HG02885 (cell line): ENCODE measurements at regions not wholly inside any gene's neighbourhood (a gene's known extent, or its start where the extent isn't known, plus 50 kb on each side); places are given as distances from the start of the nearest gene placed in this dataset.
A peak's percentile ranks its signal among the peaks of the same experiment; 100 is the strongest.
"Not testable (repeated sequence)": the region's sequence is repeated elsewhere in the genome, so short reads cannot be mapped to it uniquely, and the experiment has no call there.

ENCODE experiments used
- ATAC-seq: cut with Tn5 transposase; IDR thresholded peaks from one replicate; pipeline ENCODE4 v1.9.1; 2021; ENCODE audit warnings: mild to moderate bottlenecking; ENCODE audit not compliant: unreplicated experiment, poor library complexity

DNA sequence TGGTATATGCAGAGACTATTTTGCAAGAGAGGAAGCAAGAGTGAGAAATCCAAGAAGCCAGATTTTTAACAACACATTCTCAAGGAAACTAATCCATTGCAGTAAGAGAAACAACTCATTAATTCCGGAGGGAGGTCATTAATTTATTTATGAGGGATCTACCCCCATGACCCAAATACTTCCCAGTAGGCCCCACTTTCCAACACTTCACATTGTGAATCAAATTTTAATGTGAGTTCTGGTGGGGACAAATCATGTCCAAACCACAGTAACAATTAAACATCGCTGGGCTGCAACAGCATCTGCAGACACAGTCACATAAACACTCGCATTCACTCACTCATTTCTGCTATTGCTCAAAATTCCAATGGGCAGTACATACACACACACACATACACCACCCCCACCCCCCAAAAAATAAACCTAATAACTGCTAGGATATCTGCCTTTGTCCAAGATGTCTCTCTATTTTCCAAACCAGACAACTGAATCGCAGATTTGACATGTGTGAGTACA lies 1483.7 kb downstream of the PCDH9 start:
- ATAC-seq, result no peak

DNA sequence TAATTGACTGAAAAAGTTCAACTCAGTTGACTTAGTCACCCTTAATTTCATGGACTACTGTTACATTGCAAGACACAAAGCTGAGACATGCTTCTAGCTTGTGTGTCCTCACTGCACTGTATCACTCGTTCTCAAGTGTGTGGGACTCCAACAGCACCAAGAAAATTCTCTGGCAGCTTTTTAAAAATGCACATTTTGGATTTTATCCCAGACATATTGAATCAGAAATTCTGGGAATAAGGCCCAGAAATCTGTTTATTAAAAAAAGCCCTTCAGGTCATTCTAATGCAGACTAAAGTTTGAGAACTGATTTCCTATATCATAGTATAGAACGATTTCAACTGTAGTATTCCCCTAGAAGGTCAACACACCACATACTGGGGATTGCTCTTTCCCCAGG lies 1485.3 kb downstream of the PCDH9 start:
- ATAC-seq, result no peak

DNA sequence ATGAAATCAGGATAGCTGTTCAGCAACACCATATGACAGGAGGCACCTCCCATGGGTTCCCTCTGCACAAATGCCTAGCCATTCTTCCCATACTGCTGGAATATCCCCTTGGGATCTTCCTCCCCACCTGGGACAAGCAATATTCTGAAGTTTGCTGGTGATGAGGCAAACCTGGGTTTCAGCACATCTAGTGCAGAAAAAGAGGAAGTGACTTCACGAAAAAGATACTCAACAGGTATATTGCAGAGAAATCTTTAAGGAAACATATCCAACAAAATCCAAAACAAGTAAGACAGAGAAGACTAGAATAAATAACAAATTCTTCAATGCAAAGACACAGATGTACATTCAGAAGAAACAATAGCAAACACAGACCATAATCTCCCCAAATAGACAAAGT lies 1497.0 kb downstream of the PCDH9 start:
- no peak for ATAC-seq

DNA sequence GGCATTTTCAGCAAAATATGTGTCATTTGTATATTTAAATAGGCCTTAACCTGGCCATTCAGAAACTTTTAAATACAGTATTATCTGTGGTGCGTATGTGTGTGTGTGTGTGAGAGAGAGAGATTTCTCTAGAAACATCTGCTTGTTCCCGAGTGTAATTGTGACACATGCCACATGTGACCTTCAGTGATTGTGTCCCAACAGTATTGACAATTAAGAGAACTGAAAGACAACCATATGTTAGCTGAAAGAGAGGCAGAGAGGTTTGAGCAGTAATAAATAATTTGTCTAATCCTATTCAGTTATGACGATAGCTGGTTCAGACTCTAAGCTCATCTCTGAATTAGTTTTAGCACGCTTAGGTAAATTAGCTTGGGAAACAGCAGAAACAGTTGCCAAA lies 1503.1 kb downstream of the PCDH9 start:
- ATAC-seq, result no peak

DNA sequence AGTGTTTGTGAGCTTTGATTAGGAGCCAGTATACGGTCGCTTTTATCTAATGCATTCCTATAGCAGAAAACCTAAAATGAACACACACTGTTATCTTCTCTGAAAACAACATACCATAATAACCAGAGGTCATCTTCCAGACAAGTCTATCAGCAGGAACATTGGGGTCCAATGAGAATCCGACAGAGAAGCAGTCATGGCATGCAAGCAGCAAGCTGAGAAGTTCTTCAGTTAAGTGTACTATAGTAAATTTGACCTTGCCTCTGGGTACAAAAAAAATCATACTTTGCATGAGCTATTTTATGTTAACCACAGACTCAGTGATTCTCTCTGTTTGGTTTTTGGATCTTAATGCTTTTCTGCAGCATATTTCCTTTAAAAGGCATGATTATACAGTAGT lies 1505.1 kb downstream of the PCDH9 start:
- no peak for ATAC-seq

DNA sequence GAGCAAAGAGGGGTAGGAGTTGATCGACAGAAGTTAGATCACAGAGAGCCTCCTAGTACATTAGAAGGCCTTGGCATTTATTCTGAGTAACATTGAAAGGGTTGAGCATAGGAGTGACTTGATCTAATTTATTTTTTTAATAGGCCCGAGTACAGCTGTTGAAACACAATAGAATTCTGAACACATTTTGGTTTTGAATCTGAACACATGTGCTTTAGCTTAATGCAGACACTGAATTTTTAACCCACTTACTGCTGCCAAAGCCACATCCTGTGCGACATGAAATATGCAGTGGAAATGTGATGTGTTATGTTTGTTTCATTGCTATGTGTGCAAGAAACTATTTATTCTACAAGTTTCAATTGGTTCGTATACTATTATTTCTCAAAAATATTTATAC lies 1505.9 kb downstream of the PCDH9 start:
- no peak for ATAC-seq

DNA sequence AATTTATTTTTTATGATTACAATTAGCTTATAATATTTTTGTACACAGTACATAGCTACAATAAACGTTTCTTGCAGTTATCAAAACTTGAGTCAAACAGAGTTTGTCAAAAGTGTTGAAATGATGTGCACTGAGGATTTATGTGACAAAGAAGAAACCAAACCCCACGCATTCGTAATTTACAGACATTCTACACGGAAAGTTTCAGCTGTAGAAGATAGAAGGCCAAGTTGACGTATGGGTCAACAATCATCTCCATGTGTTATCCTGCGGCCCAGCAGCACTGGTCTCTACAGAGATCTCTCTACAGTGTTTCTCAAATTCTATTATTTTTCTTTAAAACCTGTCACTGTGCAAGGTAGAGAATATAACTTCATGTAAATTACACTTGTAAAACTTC lies 1507.6 kb downstream of the PCDH9 start:
- no peak for ATAC-seq

DNA sequence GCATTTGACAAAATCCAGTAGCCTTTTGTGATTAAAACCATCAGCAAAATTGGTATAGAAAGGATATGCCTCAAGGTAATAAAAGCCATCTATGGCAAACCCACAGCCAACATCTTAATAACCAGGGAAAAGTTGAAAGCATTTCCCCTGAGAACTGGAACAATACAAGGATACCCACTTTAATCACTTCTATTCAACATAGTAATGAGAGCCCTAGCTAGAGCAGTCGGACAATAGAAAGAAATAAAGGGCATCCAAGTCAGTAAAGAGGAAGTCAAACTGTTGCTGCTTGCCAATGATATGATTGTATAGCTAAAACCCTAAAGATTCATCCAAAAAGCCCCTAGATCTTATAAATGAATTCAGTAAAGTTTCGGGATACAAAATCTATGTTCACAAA lies 1510.3 kb downstream of the PCDH9 start:
- ATAC-seq, result no peak

DNA sequence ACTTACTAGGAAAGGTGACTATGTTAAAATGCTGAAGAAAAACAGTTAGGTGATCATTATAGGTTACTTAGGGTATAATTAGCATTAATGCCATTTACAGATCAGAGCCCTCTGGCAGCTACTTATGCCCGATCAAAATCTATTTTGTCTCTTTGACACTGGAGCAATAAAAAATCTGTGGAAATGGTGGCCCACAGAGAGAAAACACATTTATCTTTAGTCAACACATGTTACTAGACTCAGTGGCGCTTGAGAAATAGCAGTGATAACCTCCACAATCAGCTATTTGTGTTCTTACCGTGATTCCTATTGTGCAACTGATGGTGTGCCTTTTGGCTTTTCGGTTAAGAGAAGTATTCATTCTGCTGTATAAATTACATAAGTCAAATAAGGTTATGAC lies 1519.6 kb downstream of the PCDH9 start:
- ATAC-seq, result no peak

DNA sequence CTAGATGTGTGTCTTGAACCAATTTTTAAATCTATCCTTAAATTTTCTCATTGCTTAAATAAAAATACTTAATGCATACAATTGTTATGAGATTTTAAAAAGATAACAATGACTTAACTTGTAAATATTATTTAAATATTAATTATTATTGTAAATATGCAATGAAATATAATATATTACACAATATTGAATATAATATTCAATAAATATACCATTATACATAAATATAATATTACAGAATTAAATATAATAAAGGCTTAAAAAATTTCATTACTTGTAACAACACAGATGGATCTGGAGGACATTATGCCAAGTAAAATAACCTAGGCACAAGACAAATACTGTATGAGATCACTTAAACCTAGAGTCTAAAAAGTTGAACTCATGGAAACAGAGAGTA lies 1532.3 kb downstream of the PCDH9 start:
- ATAC-seq, result no peak

DNA sequence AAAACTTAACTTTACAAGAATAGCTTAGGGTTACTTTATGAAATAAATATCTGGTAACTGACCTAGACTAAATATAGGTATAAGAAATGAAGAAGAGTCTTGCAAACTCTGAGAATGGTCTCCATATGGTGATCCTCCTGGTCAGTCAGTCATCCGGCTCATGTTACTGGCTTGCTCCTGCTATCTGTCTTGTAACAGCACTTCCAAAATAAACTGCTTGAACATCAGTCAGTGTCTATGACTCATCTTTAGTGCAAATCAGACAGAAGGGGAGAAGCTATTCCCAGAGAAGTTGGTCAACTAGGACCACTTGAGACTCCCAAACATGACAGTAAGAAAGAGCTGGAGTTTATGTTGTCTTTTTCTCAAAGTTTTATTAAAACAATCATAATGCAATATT lies 1550.9 kb downstream of the PCDH9 start:
- no peak for ATAC-seq

DNA sequence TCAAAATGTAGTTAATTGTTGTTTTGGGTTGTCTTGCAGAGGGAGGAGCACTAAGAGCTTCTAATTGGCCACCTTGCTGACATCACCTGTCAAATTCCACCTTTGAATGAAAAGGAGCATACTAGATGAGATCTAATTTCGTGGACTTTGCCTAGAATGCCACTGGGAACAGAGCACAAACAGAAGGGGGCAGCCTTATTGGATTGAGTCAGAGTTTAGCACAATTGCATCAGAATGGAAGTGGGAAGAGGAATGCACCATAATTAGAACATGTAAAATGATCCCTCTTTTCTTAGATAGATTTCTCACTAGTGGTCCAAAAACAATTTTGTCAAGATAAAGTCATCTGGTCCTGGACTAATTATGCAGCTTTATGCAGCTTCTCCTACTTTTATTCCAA lies 1552.2 kb downstream of the PCDH9 start:
- ATAC-seq, result no peak

DNA sequence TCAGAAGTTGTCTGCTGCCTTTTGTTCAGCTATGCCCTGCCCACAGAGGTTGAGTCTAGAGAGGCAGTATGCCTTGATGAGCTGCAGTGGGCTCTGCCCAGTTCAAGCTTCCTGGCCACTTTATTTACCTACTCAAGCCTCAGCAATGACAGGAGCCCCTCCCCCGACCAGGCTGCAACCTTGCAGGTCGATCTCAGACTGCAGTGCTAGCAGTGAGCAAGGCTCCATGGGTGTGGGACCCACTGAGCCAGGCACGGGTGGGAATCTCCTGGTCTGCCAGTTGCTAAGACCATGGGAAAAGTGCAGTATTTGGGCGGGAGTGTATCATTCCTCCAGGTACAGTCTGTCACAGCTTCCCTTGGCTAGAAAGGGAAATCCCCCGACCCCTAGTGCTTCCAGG lies 1554.8 kb downstream of the PCDH9 start:
- ATAC-seq, result not testable (repeated sequence)

DNA sequence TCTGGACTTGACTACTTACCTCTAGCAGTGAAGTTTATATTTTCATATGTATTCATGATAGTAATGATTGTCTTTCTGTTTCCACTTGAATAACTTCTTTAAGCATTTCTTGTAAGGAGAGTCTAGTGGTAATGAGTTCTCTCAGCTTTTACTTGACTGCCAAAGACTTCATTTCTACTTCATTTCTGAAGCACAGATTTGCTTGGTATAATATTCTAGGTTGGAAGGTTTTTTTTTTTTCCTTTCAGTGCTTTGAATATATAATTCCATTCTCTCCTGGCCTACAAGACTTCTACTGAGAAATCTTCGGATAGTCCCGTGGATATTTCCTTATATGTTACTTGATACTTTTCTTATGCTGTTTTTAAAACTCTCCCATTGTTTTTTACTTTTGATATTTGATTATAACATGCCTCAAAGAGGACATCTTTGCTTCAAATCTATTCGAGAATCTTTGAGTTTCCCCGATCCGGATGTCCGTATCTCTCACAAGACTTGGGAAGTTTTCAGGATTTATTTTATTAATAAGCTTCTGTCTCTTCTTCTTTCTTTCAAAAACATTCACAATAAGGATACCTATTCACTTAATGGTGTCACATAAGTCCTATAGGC lies 1560.0 kb downstream of the PCDH9 start:
- no peak for ATAC-seq

DNA sequence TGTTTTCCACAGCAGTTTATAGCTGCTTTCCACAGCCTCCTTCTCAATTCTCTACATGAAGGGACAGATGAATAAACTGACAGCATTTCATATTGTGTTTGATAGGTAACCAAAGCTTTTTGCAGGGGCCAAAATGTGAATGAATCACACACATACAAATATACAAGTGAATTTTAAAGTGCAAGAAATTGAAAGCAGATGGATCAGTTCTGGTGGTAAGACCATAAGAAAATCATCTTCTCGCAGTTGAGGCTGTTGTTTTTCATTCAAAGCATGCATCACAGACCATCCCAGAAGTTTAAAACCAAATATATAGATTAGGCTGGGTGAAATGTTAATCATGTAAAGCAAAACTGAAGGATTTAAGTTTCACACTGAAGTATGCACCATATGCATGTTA lies 1569.4 kb downstream of the PCDH9 start:
- ATAC-seq, result no peak

DNA sequence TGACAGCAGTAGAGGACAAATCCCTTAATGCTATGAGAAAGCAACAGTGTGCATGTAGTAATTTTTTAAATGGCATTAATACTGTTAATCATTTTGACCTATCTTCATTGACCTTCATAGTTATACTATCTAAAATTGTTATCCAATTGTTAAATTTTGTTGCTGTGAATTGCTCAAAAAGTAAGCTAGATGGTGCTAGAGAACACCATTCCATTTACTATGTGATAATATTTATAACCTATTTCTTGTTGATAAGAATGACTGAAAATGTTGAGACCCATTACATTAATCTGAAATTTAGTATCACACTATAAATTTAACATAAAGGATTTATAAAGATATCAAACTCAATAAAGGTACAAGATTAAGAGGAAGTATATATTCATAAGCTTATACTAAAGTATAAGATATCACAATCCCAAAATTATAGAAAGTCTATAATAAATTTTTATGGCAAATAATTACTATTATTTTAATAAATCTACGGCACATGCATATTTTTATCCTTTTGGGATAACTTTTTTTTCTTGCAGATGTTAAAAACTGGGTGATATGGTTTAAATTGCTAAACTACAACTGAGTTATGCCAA lies 1573.3 kb downstream of the PCDH9 start:
- no peak for ATAC-seq

DNA sequence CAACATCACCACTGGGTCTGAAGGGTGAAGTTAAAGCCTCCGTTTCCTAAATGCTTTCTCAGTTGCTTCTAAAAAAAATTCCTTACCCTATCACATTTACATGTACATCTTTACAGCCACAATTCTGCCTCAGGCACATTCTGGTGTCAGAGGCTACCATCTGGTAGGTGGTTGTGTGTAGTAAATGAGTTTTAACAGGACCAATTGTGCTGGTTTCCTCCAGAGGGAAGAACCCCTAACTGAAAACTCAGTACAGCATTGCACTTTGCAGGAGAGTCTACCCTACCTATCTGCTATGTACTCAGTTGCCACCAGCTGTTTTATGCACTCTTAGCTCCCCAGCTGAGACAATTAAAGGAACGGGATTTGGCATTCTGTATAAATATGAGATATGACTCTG lies 1576.5 kb downstream of the PCDH9 start:
- ATAC-seq, result no peak

DNA sequence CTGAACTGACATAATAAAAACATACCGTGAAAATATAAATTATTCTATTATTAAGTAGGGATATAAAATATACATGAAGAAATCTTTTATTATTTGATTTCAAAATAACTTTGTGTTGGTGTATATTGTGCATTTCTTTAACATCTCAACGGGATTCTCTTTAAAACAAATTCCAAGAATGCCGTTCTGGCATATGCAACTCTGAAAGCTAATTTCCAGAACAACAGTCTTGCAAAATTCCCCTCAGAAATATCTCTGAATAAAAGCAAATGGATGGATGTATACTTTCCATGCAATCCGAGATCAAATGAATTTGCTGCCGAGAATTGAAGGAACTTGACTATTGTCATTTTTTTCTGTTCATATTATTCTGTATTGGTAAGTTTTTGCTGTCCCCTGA lies 1579.8 kb downstream of the PCDH9 start:
- no peak for ATAC-seq

DNA sequence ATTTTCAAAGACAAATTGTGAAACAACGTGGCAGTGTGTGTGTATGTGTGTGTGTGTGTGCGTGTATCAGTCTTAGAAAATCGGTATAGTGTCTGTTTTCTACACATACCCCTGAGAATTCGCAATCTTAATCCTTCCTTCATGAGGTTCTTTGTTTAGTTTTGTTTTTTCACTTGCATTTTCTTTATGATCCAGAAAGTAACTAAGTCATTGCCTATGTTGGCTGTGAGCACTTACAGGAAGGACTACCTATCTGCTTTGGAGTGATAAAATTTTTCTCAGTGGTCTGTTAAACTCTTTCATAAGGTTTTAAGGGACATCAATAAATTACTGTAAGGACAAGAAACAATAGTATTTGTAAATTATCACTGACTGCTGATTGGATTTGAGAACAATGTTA lies 1587.1 kb downstream of the PCDH9 start:
- no peak for ATAC-seq

DNA sequence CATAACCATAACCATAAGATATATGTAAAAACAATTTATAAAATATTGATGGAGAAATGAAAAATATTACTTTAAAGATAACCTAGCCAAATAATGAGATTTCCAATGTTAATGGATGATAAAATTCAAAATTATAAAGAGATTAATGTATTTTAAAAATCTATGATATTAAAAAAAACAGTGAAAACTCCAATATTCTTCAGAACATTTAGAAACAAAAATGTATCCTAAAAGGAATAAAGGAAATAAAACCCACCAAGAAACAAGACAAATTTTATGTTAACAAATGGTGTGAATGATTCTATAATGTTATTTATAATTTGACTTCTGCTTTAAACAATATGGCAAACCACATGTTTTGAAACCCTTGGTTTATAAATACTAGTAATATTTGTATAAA lies 1587.8 kb downstream of the PCDH9 start:
- no peak for ATAC-seq

DNA sequence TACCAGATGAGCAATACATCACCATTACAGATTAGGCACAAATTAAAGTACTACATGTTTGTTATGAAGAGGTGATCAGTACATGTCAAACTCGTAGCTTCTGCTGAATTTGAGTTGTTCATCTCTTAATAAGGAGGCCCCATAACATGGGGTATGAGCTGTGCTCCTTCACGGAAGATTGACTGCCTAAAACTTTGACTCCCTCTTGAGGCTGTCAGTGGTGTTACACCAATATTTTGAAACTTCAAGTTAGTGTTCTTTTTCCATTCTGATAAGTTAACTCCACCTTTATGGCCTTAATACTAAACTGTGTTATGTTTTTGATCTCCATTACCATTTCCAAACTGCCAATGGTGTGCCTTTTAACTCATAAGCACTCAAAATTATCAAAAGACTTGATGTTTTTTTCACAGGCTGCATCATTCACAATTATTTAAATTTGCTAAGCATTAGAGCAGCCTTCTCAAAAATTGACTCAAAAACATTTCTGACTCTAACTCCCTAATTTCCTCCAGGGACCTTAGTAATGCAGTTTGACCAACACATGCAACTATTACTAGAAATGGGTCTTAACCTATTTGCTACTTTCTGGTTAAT lies 1591.5 kb downstream of the PCDH9 start:
- ATAC-seq, result peak; percentile 85

DNA sequence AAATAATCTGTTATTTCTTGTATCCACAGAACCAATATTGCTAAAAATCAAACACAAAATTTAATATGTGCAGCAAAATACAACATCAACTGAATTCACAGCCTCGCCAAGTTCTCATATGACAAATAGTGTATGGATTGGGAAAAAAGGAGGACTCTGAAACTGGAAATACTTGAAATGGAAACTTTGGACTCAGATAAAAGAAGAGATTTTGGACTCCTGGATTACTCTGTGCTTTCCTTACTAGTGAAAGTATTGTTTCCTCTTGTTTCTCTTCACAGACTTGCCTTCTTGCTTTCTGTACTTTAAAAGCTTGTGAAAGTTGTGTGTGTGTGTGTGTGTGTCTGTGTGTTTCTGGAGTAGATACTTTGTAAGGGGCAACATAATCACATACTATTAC lies 1596.3 kb downstream of the PCDH9 start:
- no peak for ATAC-seq
